ENCODE measurements at regions not wholly inside any gene's neighbourhood (a gene's known extent, or its start where the extent isn't known, plus 50 kb on each side); places are given as distances from the start of the nearest gene placed in this dataset.

- no peak for DNase-seq (ENCODE audit: low spot score)
These were observed 711.5 kb downstream of the RPS29 start for GRCh38 chr14:48874711-48875110.

- DNase-seq (ENCODE audit: low spot score), result no peak
These were observed 728.8 kb downstream of the RPS29 start for GRCh38 chr14:48857366-48857765.

DNA sequence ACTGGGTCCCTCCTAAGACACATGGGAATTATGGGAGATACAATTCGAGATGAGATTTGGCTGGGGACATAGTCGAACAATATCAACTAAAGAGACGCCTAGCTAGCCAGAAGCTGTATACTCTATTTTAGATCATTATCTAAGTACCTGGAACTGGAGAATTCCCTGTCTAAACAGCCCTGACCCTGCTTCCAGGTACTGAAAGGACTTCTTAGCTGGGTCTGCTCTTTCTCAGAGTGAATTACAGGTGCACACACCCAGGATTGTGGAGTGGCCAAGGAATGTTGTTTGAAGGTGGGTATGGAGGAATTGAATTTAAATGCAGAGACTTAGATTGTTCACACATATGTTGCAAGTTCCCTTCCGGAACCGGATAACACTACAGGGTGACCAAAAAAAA is 733.0 kb downstream of the RPS29 start:
- no peak for DNase-seq (ENCODE audit: low spot score)

GRCh38 chr14:48849741-48850322 is 736.3 kb downstream of the RPS29 start:
- DNase-seq (ENCODE audit: low spot score), result no peak

DNA sequence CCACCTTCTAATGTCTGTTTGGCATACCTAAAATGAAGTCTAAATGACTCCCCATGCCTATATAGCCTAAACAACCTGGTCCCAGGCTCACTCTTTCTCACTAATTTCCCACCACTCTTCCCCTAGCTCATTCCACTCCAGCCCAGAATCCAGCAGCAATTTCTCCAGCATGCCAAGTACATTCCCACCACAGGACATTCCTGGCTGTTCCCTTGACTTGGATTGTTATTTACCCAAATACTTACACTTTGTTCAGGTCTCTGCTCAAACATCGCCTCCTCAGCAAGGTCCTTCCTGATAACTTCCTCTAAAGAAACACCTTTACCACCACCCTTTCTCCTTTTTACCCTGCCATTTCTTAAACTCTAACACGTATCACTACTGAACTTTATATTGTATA is 743.4 kb downstream of the RPS29 start:
- DNase-seq (ENCODE audit: low spot score), result no peak

DNA sequence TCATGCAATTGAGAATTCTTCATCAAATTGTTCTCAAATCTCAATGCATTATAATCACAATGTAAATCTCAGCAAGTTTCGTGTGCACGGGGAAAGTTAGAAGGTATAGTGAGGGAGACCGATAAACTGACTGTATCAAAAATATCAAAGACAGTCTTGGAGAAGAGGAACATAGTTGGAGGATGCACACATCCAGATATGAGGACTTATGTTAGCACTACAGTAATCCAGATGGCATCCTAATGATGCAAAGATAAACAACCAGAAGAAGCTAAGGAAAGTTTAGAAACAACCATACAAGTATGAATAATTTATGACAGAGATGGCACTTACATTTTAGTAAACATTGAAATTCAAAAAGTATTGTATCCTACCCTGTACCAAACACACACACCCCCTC is 760.1 kb downstream of the RPS29 start:
- no peak for DNase-seq (ENCODE audit: low spot score)

- no peak for DNase-seq (ENCODE audit: low spot score)
These were observed 771.6 kb downstream of the RPS29 start for GRCh38 chr14:48814562-48814961.

DNA sequence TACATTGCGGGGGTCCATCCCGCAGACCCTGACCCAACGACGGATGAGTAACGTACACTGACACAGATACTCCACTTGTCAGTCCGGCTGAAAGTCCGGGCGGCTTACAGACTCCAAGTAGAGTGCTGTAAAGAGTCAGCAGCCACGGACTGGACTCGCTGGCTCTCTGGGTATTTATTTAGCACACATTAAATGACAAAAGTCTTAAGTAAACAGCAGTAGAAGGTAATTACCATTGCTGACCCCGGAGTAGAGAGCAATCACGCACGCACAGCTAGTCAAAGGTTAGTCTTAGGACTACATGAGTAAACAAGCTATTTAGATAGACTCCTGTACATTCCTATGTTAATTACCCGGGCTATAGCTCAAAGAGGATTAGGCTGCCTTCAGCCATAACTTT is 780.9 kb downstream of the RPS29 start:
- DNase-seq (ENCODE audit: low spot score), result no peak

DNA sequence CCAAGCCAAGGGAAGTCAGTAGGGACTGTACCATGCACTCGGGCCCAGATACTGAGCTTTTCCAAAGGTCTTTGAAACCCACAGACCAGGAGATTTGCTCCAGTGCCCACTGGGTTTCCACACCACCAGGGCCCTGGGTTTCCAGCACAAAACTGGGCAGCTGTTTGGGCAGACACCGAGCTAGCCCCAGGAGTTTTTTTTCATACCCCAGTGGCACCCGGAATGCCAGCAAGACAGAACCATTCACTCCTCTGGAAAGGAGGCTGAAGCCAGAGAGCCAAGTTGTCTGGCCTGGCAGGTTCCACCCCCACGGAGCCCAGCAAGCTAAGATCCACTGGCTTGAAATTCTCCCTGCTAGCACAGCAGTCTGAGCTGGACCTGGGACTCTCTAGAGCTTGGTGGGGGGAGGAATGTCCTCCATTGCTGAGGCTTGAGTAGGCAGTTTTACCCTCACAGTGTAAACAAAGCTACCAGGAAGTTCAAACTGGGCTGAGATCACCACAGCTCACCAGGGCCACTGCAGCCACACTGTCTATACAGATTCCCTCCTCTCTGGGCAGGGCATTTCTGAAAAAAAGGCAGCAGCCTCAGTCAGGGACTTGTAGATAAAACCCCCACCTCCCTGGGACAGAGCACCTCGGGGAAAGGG is 793.7 kb downstream of the RPS29 start:
- DNase-seq (ENCODE audit: low spot score), result peak; percentile 63

DNA sequence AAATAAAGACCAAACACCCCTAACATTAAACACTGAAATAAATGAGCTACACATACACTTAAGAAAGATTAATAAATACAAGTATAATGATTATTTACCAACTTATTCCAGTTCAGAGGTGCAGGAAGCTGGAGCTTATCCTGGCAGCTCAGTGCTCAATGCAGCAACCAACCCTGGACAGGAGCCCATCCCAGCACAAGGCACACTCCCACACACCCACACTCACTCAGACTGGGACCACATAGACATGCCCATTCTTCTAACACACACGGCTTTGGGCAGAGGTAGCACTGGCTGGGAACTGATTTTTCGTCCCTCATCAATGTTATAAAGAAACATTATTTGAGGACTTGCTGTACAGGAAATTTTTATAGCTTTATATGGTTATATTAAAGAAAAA is 797.4 kb downstream of the RPS29 start:
- no peak for DNase-seq (ENCODE audit: low spot score)

DNA sequence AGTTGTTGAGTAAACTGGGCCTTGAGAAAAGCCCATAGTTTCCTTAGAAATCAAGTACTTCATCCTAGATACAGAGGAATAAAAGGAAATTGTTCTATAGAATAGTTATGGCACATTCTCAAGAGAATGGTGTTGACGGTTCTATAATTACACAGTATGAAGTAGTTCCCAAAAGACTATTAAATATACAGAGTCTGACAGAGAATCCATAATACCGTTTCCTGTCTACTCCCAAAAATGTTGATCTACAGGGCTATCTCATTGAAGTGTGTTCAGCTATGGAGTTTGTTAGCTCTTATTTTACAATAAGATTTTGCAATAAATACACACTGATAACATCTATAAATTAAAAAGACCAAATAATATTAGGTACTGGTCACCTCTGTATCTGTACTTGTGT is 799.7 kb downstream of the RPS29 start:
- no peak for DNase-seq (ENCODE audit: low spot score)

DNA sequence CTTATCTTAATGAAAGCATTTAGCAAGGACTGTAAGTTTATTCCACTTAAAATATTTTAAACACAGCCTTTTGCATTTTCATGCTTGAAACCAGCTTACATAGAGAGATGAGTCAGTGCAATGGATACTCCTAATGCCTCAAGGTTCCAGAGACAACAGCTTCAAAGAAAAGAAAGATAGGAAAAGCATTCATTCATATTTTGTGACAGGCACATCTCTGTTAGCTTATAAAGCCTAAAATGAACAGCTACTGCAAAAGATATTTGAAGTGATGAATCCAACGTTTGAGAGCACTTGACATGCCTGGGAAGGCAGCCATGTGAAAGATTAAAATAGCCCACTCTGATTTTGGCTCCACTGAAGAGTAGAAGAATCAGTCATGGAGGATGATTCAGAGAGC is 814.5 kb downstream of the RPS29 start:
- peak; percentile 1 for DNase-seq (ENCODE audit: low spot score)

DNA sequence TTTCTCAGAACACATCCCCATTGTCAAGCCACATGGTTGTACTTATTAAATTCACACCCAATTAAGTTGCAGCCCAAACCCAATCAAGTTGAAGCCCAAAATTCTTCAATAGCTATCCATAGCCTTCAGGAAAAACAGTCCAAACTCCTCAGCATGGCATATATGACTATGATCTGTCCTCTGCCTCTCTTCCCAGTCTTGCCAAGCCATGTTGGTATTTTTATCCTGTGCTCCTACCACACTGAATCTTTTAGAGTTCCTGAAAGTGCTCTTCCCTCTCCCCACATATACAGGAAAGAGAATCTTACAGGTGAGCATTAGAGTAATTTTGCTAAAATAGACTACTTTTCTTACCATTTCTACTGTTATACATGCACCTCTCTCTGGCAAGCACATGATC is 834.9 kb downstream of the RPS29 start:
- DNase-seq (ENCODE audit: low spot score), result no peak

GRCh38 chr14:48748151-48748675 is 838.0 kb downstream of the RPS29 start:
- DNase-seq (ENCODE audit: low spot score), result no peak

DNA sequence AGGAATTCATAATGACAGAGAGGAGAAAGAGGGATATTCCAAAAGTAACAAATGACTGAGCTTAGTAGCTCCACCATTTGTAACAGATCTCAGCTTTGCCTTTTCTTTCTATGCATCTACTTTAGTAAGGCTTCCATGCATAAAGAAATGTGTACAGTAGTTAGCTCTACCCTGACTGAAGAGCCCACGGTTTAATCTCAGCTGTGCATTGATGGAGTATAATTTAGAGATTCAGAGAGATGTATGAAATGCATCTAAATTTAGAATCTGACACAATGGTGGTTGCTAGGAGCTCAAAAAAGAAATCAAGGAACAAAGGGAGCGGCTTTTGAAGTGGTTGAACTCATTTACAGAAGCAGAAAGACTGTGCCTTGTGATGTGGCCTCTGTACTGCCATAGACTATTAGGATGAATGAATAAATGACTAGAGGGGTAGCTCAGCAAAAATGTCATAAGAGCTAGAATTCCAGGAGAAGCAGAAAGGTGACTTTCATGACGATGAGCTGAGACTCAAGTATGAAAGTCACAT is 838.6 kb downstream of the RPS29 start:
- no peak for DNase-seq (ENCODE audit: low spot score)

- DNase-seq (ENCODE audit: low spot score), result no peak
These were observed 842.0 kb downstream of the RPS29 start for GRCh38 chr14:48744202-48744601.

DNA sequence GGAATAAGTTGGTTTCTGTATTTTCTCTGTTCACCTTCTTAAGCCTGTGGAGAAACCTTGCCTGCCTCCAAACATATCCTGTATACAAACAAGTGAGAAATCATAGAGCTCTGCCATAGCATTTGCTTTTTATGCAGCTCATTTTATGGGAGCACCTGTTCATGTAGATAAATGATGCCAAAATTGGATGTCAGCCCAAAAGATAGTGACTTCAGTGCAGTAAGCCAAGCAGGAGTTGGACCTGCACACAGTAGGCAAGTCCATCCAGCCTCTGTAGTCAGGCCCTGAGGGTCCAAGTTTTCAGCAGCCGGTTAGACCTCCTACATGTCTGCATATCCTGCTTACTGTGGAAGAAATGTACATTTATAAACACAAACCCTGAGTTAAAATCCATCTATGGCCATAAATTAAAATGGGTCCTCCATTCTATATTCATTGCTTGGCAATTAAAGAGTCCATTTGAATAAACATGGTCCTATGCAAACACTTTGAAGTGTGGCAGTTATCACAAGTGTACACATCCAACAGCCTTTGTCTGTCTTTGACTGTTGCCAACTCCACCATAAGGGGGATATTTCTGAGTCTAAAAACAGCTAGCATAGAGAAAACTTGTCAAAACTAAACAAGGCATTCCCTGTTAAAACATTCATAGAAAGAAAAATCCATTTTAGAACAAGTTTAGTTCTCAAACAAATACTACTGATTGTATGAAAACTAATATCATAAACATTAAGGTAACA is 847.8 kb downstream of the RPS29 start:
- DNase-seq (ENCODE audit: low spot score), result no peak

GRCh38 chr14:48735607-48736006 is 850.6 kb downstream of the RPS29 start:
- no peak for DNase-seq (ENCODE audit: low spot score)

- DNase-seq (ENCODE audit: low spot score), result peak; percentile 38
These were observed 854.9 kb downstream of the RPS29 start for GRCh38 chr14:48731260-48731659.

DNA sequence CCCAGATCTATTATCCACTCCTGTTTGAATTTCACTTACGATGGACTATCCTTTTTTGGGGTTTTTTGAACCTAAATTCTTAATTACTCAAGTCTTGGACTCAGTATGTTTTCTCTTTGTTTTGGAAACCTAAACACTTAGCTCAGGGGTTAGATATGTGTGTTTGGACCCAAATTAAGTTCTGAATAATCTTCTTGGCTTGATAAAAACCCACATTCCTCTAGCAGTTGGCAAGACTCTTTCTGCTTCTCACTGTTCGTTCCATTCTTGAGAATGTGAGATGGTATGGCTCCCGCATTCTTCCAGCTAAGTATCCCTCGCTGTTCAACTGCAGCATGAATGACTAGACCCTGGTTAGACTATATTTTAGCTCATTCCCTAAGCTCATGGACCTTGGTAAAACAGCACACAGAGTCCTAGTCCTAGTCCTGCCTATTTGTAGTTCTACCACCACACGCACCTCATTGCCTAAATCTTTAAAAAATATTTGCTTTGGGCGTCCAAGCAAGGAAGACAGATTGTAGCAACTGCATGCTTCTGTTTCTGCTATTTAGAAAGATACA is 860.0 kb downstream of the RPS29 start:
- DNase-seq (ENCODE audit: low spot score), result peak; percentile 3

GRCh38 chr14:48725051-48725734 is 861.0 kb downstream of the RPS29 start:
- DNase-seq (ENCODE audit: low spot score), result peak; percentile 65

DNA sequence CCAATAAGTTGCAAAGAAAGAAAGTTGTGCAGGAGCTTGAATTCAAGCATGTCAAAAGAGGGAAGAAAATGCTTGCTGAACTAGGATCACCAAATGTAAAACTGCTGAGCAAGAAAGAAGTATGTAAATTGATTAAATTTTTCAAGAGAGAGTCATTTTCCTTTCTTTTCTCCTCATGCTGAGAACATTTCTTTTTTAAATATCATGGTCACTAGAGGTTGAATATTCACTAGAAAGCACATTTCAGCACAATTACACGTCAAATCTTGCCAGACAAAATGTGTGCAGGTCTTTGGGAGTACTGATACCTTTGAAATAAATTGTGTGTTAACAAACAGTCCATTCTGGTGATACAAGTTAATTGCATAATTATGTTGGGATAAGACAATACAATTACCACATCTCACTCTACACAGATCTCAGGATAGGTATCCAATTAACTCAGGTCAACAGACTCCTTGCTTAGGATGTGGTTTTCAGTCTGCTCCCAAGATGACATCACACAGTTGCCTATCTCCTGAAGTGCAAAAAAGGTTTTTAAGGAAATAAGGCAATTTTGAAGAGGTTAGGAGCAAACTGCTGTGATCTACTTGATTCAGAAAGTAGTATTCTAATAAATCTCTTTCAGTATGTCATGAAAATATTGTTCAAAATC is 862.2 kb downstream of the RPS29 start:
- peak; percentile 57 for DNase-seq (ENCODE audit: low spot score)
